Suppressor macrophage (primary cell): ENCODE measurements at regions not wholly inside any gene's neighbourhood (a gene's known extent, or its start where the extent isn't known, plus 50 kb on each side); places are given as distances from the start of the nearest gene placed in this dataset.
"Not testable (repeated sequence)": the region's sequence is repeated elsewhere in the genome, so short reads cannot be mapped to it uniquely, and the experiment has no call there.

ENCODE experiments used
- DNase-seq, 4 experiments: peaks; one replicate each; pipeline ENCODE4 v3.0.0-alpha.2; 2020 to 2022

GRCh38 chr9:117775591-117775990, 71.4 kb downstream of the TLR4 start:
- peak in 1 of 4 experiments; percentile 27 for DNase-seq

GRCh38 chr9:117777823-117778222, 73.6 kb downstream of the TLR4 start:
- peak; percentile 60 to 88 (median 76) for DNase-seq

GRCh38 chr9:117779760-117780159, 75.6 kb downstream of the TLR4 start:
- DNase-seq = no peak

- DNase-seq = peak; percentile 80 to 89 (median 87)
Measured at GRCh38 chr9:117782931-117783788, 79.0 kb downstream of the TLR4 start.

GRCh38 chr9:117783828-117784227, 79.6 kb downstream of the TLR4 start:
- peak; percentile 29 to 70 (median 59) for DNase-seq

GRCh38 chr9:117784996-117785395, 80.8 kb downstream of the TLR4 start:
- DNase-seq = no peak

GRCh38 chr9:117787746-117788145, 83.5 kb downstream of the TLR4 start:
- peak; percentile 15 to 67 (median 46) for DNase-seq

GRCh38 chr9:117795271-117795670, 91.1 kb downstream of the TLR4 start:
- DNase-seq = no peak

GRCh38 chr9:117796681-117797080, 92.5 kb downstream of the TLR4 start:
- DNase-seq = no peak

- DNase-seq = no peak
Measured at GRCh38 chr9:117800389-117800788, 96.2 kb downstream of the TLR4 start.

GRCh38 chr9:117809751-117810150, 105.5 kb downstream of the TLR4 start:
- DNase-seq = no peak

- DNase-seq = no peak
Measured at GRCh38 chr9:117815315-117815714, 111.1 kb downstream of the TLR4 start.

- no peak for DNase-seq
Measured at GRCh38 chr9:117815948-117816347, 111.7 kb downstream of the TLR4 start.

- DNase-seq = peak; percentile 28 to 69 (median 58)
Measured at GRCh38 chr9:117821954-117822353, 117.8 kb downstream of the TLR4 start.

- DNase-seq = peak in 3 of 4 experiments; percentile 11 to 66 (median 56)
Measured at GRCh38 chr9:117823576-117823975, 119.4 kb downstream of the TLR4 start.

GRCh38 chr9:117825609-117826347, 121.6 kb downstream of the TLR4 start:
- peak; percentile 58 to 81 (median 72) for DNase-seq

- DNase-seq = peak; percentile 21 to 58 (median 43)
Measured at GRCh38 chr9:117826837-117827236, 122.6 kb downstream of the TLR4 start.

GRCh38 chr9:117827456-117827855, 123.3 kb downstream of the TLR4 start:
- DNase-seq = no peak

GRCh38 chr9:117828466-117828865, 124.3 kb downstream of the TLR4 start:
- DNase-seq = no peak

GRCh38 chr9:117835798-117836197, 131.6 kb downstream of the TLR4 start:
- no peak for DNase-seq

- DNase-seq = no peak
Measured at GRCh38 chr9:117839862-117840261, 135.7 kb downstream of the TLR4 start.

GRCh38 chr9:117851836-117852461, 147.7 kb downstream of the TLR4 start:
- DNase-seq = not testable (repeated sequence)

GRCh38 chr9:117858561-117858960, 154.4 kb downstream of the TLR4 start:
- no peak for DNase-seq
